ENCODE measurements at regions not wholly inside any gene's neighbourhood (a gene's known extent, or its start where the extent isn't known, plus 50 kb on each side); places are given as distances from the start of the nearest gene placed in this dataset.

DNA sequence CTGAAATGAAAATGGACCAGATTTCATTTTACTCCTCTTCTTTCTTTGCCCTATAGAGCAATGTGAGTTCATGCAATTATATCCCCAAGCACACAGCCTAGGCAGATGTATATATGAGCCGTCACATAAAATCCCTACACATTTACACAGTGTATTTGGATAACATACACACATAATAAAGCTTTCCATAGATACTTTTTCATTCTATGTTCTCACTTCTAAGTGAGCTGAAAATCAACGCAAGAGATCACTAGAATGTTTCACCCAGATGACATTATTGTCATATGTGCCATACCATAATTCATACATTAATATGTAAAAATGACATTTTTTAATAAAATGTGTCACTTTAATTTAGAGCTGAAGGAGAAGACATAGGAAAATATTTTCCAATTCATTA, 129.4 kb downstream of the INHBA start:
- TF ChIP-seq, protein P1, sequence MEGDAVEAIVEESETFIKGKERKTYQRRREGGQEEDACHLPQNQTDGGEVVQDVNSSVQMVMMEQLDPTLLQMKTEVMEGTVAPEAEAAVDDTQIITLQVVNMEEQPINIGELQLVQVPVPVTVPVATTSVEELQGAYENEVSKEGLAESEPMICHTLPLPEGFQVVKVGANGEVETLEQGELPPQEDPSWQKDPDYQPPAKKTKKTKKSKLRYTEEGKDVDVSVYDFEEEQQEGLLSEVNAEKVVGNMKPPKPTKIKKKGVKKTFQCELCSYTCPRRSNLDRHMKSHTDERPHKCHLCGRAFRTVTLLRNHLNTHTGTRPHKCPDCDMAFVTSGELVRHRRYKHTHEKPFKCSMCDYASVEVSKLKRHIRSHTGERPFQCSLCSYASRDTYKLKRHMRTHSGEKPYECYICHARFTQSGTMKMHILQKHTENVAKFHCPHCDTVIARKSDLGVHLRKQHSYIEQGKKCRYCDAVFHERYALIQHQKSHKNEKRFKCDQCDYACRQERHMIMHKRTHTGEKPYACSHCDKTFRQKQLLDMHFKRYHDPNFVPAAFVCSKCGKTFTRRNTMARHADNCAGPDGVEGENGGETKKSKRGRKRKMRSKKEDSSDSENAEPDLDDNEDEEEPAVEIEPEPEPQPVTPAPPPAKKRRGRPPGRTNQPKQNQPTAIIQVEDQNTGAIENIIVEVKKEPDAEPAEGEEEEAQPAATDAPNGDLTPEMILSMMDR (IDR thresholded peaks at IDR 0.05; ENCODE audit: insufficient read depth, low read depth, low read length, missing control alignments), result no peak
- no peak for DNase-seq (ENCODE audit: low read depth)
- no peak overlapping the region for H3K4me3 ChIP-seq (ENCODE audit: low read length)

DNA sequence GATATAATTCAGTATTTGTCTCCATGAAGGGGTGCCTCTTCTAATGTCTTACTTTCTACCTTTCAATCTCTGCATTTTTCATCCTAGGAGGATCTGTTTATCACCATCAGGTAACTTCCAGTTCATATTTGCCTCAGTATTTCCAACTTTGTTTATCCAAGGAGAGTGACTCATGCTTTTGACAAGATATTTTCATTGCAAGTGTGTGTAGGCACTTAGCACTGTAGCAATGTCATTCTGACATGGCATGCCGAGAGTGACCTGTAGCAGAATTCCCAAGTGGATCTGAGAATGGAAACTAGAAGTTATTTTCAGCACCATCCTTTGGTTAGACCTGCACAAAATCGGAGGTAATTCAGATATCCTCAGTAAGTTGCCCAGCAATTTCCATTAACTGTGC, 129.9 kb downstream of the INHBA start:
- TF ChIP-seq, protein P1 (IDR thresholded peaks at IDR 0.05; ENCODE audit: insufficient read depth, low read depth, low read length, missing control alignments), result no peak
- H3K4me3 ChIP-seq (ENCODE audit: low read length), result no peak overlapping the region
- peak; percentile 87 for DNase-seq (ENCODE audit: low read depth)

DNA sequence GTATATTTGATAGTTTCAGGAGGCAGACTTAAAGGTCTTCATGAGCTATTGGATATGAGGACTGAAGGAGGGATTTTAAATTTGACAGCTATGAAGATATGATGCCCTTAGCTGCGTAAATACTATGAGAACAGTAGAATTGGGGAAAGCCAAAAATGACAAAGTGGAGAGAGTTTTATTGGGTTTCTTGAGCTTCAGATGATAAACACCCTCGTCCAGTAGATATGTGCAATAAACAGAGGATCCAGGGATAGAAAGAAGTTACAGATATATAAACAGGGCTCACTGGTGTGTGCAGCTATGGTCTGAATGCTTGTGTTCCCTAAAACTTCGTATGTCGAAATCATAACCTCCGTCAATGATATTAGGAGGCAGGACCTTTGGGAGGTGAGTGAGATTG, 131.3 kb downstream of the INHBA start:
- TF ChIP-seq, protein P1 (IDR thresholded peaks at IDR 0.05; ENCODE audit: insufficient read depth, low read depth, low read length, missing control alignments), result no peak
- no peak overlapping the region for H3K4me3 ChIP-seq (ENCODE audit: low read length)
- no peak for DNase-seq (ENCODE audit: low read depth)

DNA sequence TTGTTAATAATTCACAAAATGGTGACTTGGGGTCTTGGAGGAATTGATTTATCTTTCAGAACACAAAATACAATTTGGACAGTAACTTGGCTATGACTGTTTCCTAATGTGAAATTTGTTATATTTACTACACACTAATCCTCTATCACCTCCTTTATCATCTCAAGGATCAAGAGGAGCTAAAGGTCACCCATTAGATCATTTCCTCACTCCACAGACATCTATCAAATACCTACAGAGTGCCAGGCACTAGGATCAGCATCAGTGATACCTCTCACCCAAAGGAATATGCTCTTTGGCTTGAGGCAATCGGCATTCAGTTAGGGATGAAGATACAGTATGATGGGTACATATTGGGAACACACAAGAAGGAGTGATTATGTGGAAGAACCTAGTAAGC, 132.1 kb downstream of the INHBA start:
- H3K4me3 ChIP-seq (ENCODE audit: low read length), result no peak overlapping the region
- TF ChIP-seq, protein P1 (IDR thresholded peaks at IDR 0.05; ENCODE audit: insufficient read depth, low read depth, low read length, missing control alignments), result no peak
- no peak for DNase-seq (ENCODE audit: low read depth)

DNA sequence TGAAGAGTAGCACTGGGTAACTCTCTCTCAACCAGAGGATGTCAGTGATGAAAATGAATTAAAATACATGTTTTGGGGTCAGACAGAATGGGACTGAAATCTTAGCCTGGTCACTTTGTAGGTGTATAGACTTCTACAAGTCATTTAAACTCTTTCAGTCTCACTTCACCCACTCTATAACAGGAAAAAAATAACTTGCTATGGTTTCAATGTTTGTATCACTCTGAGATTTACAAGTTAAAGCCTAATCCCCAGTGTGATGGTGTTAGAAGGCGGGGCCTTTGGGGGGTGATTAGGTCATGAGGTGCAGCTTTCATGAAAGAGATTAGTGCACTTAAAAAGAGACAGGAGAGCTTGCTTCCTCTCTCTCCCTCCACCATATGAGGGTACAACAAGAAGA, 134.8 kb downstream of the INHBA start:
- DNase-seq (ENCODE audit: low read depth), result no peak
- TF ChIP-seq, protein P1 (IDR thresholded peaks at IDR 0.05; ENCODE audit: insufficient read depth, low read depth, low read length, missing control alignments), result no peak
- no peak overlapping the region for H3K4me3 ChIP-seq (ENCODE audit: low read length)

DNA sequence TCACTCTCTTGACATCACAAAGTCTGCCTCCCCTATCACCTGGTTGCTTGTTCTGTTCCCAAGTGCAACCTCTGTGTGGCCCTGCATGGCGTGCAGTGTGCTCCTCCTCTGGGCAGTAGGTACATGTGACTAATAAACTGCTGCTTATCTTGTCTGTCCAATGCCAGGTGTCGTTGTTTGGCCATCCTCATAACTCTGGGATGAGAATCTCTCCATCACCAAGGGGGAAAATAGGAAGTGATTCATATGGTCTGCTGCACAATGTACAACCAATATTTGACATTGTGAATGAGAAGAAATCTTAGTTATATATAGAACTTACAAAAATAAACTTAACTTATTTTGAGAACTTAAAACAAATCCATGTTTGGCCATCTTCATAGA, 135.2 kb downstream of the INHBA start:
- peak; percentile 38 for DNase-seq (ENCODE audit: low read depth)
- no peak overlapping the region for H3K4me3 ChIP-seq (ENCODE audit: low read length)
- TF ChIP-seq, protein P1 (IDR thresholded peaks at IDR 0.05; ENCODE audit: insufficient read depth, low read depth, low read length, missing control alignments), result no peak

DNA sequence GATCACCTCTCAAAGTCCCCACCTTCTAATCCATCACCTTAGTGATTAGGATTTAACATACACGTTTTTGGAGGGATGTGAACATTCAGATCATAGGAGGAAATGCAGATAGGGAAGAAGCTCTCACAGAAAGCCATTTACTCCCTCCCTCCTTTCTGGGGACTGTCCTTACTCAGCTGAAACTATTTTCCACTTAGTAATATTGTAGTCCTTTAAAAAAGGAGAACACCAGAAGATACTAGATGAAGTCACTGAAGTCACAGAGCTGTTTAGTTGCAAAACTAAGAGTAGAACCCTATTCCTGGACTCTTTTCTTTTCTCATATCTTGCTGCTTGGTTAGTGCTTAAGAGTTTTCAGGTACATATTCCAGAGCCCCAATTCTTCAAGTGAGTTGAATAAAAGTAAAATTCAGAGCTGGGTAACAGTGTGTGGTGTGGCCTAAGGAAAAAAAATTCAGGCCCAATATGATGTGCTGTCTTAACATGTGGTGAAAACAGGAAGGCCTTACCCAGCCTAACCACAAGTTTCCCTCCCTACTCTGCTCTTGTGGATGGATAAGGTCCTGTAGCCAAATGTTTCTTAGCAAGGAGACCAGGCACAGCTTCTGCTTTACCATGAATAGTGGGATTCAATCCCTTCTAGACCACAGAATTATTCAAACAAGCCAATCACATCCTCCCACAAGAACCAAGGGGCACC, 135.7 kb downstream of the INHBA start:
- TF ChIP-seq, protein P1 (IDR thresholded peaks at IDR 0.05; ENCODE audit: insufficient read depth, low read depth, low read length, missing control alignments), result no peak
- no peak overlapping the region for H3K4me3 ChIP-seq (ENCODE audit: low read length)
- no peak for DNase-seq (ENCODE audit: low read depth)
